ENCODE measurements at regions not wholly inside any gene's neighbourhood (a gene's known extent, or its start where the extent isn't known, plus 50 kb on each side); places are given as distances from the start of the nearest gene placed in this dataset.

GRCh38 chr6:19662911-19663310, 174.3 kb upstream of the ID4 start:
- no peak overlapping the region for H3K4me3 Mint-ChIP-seq (ENCODE audit: unreplicated experiment)
- no peaks in the 10 kb centered on the region for H3K9me3 Mint-ChIP-seq (ENCODE audit: low read depth)
- DNase-seq (ENCODE audit: low spot score), result no peak
- peaks cover 11% of the 10 kb centered on the region for H3K4me1 Mint-ChIP-seq (ENCODE audit: low read depth)
- no peak overlapping the region for H3K27ac Mint-ChIP-seq (ENCODE audit: unreplicated experiment)
- H3K36me3 Mint-ChIP-seq (ENCODE audit: low read depth), result no peaks in the 10 kb centered on the region
- TF ChIP-seq CTCF (IDR thresholded peaks at IDR 0.05), result no peak
- H3K27me3 Mint-ChIP-seq (ENCODE audit: low read depth), result no peaks in the 10 kb centered on the region

GRCh38 chr6:19663479-19663878, 173.7 kb upstream of the ID4 start:
- Mint-ChIP-seq H3K27me3 (ENCODE audit: low read depth) (no peaks in the 10 kb centered on the region), H3K4me3 (ENCODE audit: unreplicated experiment) (no peak overlapping the region), H3K9me3 (ENCODE audit: low read depth) (no peaks in the 10 kb centered on the region), H3K27ac (ENCODE audit: unreplicated experiment) (no peak overlapping the region), H3K36me3 (ENCODE audit: low read depth) (no peaks in the 10 kb centered on the region), H3K4me1 (ENCODE audit: low read depth) (peaks cover 17% of the 10 kb centered on the region)
- DNase-seq (ENCODE audit: low spot score), result no peak
- no peak for TF ChIP-seq CTCF (IDR thresholded peaks at IDR 0.05)

GRCh38 chr6:19664050-19664449, 173.1 kb upstream of the ID4 start:
- H3K27me3 Mint-ChIP-seq (ENCODE audit: low read depth), result no peaks in the 10 kb centered on the region
- H3K27ac Mint-ChIP-seq (ENCODE audit: unreplicated experiment), result no peak overlapping the region
- TF ChIP-seq CTCF (IDR thresholded peaks at IDR 0.05), result no peak
- no peak for DNase-seq (ENCODE audit: low spot score)
- no peak overlapping the region for H3K4me3 Mint-ChIP-seq (ENCODE audit: unreplicated experiment)
- no peaks in the 10 kb centered on the region for H3K36me3 Mint-ChIP-seq (ENCODE audit: low read depth)
- no peaks in the 10 kb centered on the region for H3K9me3 Mint-ChIP-seq (ENCODE audit: low read depth)
- peaks cover 22% of the 10 kb centered on the region for H3K4me1 Mint-ChIP-seq (ENCODE audit: low read depth)

- no peak for DNase-seq (ENCODE audit: low spot score)
- Mint-ChIP-seq H3K4me3 (ENCODE audit: unreplicated experiment) (no peak overlapping the region), H3K27me3 (ENCODE audit: low read depth) (no peaks in the 10 kb centered on the region), H3K4me1 (ENCODE audit: low read depth) (peaks cover 27% of the 10 kb centered on the region), H3K27ac (ENCODE audit: unreplicated experiment) (no peak overlapping the region), H3K36me3 (ENCODE audit: low read depth) (no peaks in the 10 kb centered on the region), H3K9me3 (ENCODE audit: low read depth) (no peaks in the 10 kb centered on the region)
- no peak for TF ChIP-seq CTCF (IDR thresholded peaks at IDR 0.05)
Observed at GRCh38 chr6:19664878-19665612, 172.1 kb upstream of the ID4 start.

- no peak for DNase-seq (ENCODE audit: low spot score)
- Mint-ChIP-seq H3K27ac (ENCODE audit: unreplicated experiment) (no peak overlapping the region), H3K4me3 (ENCODE audit: unreplicated experiment) (no peak overlapping the region), H3K27me3 (ENCODE audit: low read depth) (no peaks in the 10 kb centered on the region), H3K4me1 (ENCODE audit: low read depth) (peaks cover 28% of the 10 kb centered on the region), H3K9me3 (ENCODE audit: low read depth) (no peaks in the 10 kb centered on the region), H3K36me3 (ENCODE audit: low read depth) (no peaks in the 10 kb centered on the region)
- no peak for TF ChIP-seq CTCF (IDR thresholded peaks at IDR 0.05)
Observed at GRCh38 chr6:19665613-19665909, 171.6 kb upstream of the ID4 start.
